ENCODE measurements at regions not wholly inside any gene's neighbourhood (a gene's known extent, or its start where the extent isn't known, plus 50 kb on each side); places are given as distances from the start of the nearest gene placed in this dataset.
A peak's percentile ranks its signal among the peaks of the same experiment; 100 is the strongest.

DNA sequence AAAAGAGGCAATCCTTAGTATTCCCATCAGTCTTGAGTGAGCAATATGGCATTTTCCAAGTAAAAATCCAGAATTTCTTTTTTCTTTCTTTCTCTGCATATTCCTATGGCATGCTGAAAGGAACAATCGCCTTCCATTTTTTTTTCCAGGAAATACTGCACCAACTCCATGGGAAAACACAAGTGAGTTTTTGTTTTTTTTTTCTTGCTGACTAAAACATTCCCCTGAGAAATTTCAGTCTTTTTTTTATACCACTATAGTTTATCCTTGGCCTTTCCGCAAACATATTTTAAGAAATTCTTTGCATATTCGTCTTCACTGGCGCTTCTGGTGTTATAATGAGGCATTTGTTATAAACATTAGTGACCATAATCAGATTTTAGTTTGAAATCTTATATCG lies 429.6 kb upstream of the MDFIC2 start:
- Mint-ChIP-seq H3K27me3 (ENCODE audit: low read depth) (no peaks in the 10 kb centered on the region), H3K4me1 (ENCODE audit: low read depth) (peaks cover 65% of the 10 kb centered on the region), H3K36me3 (ENCODE audit: low read depth) (no peaks in the 10 kb centered on the region), H3K27ac (ENCODE audit: unreplicated experiment) (peak overlapping the region; percentile 71), H3K9me3 (ENCODE audit: low read depth) (no peaks in the 10 kb centered on the region), H3K4me3 (ENCODE audit: unreplicated experiment) (no peak overlapping the region)
- no peak for DNase-seq (ENCODE audit: low spot score)
- TF ChIP-seq, protein P1, sequence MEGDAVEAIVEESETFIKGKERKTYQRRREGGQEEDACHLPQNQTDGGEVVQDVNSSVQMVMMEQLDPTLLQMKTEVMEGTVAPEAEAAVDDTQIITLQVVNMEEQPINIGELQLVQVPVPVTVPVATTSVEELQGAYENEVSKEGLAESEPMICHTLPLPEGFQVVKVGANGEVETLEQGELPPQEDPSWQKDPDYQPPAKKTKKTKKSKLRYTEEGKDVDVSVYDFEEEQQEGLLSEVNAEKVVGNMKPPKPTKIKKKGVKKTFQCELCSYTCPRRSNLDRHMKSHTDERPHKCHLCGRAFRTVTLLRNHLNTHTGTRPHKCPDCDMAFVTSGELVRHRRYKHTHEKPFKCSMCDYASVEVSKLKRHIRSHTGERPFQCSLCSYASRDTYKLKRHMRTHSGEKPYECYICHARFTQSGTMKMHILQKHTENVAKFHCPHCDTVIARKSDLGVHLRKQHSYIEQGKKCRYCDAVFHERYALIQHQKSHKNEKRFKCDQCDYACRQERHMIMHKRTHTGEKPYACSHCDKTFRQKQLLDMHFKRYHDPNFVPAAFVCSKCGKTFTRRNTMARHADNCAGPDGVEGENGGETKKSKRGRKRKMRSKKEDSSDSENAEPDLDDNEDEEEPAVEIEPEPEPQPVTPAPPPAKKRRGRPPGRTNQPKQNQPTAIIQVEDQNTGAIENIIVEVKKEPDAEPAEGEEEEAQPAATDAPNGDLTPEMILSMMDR (IDR thresholded peaks at IDR 0.05) = no peak

DNA sequence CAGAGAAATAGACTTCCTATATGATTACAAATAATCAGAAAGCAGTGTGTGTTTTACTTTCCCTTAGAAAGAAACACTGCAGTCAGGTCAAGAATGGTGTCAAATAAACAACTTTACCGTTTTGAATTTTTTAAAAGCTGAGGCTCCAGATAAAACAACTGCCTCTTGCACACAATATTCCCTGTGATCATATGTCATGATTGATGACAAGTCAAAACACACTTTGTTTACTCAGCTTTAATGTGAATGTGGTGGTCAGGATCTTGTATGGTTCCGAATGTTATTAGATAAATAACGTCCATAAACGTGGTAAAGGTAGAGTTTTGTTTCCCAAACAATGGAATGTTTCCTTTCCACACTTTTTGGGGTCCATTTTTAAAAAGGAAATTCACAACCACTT lies 428.4 kb upstream of the MDFIC2 start:
- Mint-ChIP-seq H3K27ac (ENCODE audit: unreplicated experiment) (peak overlapping the region; percentile 68), H3K4me1 (ENCODE audit: low read depth) (peaks cover 71% of the 10 kb centered on the region), H3K36me3 (ENCODE audit: low read depth) (no peaks in the 10 kb centered on the region), H3K9me3 (ENCODE audit: low read depth) (no peaks in the 10 kb centered on the region), H3K4me3 (ENCODE audit: unreplicated experiment) (no peak overlapping the region), H3K27me3 (ENCODE audit: low read depth) (no peaks in the 10 kb centered on the region)
- TF ChIP-seq, protein P1 (IDR thresholded peaks at IDR 0.05) = no peak
- DNase-seq (ENCODE audit: low spot score) = no peak

DNA sequence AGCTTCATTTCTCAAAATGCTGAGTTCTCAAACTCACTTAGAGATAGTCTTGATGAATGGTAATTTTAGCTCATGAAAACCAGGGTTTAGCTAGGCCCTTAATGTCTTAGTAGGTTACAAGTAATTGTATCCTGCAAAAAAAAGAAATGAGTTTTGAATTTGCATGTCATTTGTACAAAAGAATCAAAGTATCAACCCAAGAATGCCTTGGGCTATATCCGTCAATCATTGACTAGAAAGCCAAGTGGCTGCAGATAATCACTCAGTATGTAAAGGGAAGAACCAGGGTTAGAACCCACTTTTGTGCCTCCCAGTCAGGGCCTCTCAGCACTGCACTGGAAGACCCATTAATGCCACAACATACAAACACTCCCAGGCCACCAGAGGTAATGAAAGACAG lies 427.6 kb upstream of the MDFIC2 start:
- no peak overlapping the region for H3K27ac Mint-ChIP-seq (ENCODE audit: unreplicated experiment)
- H3K9me3 Mint-ChIP-seq (ENCODE audit: low read depth) = no peaks in the 10 kb centered on the region
- TF ChIP-seq, protein P1 (IDR thresholded peaks at IDR 0.05) = no peak
- no peaks in the 10 kb centered on the region for H3K27me3 Mint-ChIP-seq (ENCODE audit: low read depth)
- DNase-seq (ENCODE audit: low spot score) = no peak
- no peaks in the 10 kb centered on the region for H3K36me3 Mint-ChIP-seq (ENCODE audit: low read depth)
- peaks cover 71% of the 10 kb centered on the region for H3K4me1 Mint-ChIP-seq (ENCODE audit: low read depth)
- H3K4me3 Mint-ChIP-seq (ENCODE audit: unreplicated experiment) = no peak overlapping the region

DNA sequence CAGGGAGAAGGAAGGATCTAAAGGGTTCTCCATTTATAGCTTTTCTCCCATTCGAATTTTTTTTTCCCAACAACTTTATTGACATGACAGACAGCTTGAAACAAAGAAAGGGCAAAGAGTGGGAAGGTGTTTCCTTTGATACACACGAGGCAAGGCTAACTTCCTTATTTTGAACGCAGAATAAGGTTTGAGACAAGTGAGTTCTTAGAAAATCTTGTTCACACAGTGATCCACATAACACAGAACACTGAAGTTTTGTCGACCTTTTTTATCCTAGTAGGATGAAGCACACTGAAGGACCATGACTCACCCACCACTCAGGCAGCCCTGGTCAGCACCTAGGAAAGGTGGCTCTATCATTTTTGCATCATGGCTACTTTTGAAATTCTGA lies 425.8 kb upstream of the MDFIC2 start:
- no peak for DNase-seq (ENCODE audit: low spot score)
- Mint-ChIP-seq H3K36me3 (ENCODE audit: low read depth) (no peaks in the 10 kb centered on the region), H3K4me1 (ENCODE audit: low read depth) (peaks cover 54% of the 10 kb centered on the region), H3K27me3 (ENCODE audit: low read depth) (no peaks in the 10 kb centered on the region), H3K27ac (ENCODE audit: unreplicated experiment) (no peak overlapping the region), H3K4me3 (ENCODE audit: unreplicated experiment) (no peak overlapping the region), H3K9me3 (ENCODE audit: low read depth) (no peaks in the 10 kb centered on the region)
- TF ChIP-seq, protein P1 (IDR thresholded peaks at IDR 0.05) = no peak

DNA sequence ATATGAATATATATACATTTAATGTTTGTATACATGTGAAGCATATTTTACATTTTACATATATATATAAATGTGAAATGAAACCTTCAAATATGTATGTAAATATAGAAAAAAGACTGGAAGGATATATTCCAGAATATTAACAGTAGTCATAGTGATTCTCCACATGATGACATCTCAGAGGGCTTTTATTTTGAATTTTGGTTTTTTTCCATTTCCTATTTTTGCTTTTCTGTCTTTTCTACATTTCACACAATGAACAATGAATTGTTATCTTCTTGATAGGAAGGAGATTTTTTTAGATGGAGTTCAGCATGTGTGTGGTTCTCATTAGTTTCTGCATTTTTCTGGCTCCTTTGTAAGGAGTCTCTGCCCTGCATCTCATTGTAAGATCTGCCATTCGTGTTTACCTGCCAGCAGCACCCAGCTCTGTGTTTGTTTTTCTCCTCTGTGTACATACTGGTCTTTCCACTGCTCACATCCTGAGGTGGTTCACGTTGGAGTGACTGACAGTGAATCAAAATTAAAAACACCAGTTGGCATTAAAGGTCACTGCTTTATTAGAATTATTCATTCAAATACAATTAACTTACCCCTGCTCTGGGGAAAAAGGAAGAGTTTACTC lies 425.3 kb upstream of the MDFIC2 start:
- TF ChIP-seq, protein P1 (IDR thresholded peaks at IDR 0.05) = no peak
- DNase-seq (ENCODE audit: low spot score) = no peak
- peak overlapping the region; percentile 55 for H3K27ac Mint-ChIP-seq (ENCODE audit: unreplicated experiment)
- H3K4me1 Mint-ChIP-seq (ENCODE audit: low read depth) = peaks cover 49% of the 10 kb centered on the region
- no peaks in the 10 kb centered on the region for H3K27me3 Mint-ChIP-seq (ENCODE audit: low read depth)
- no peak overlapping the region for H3K4me3 Mint-ChIP-seq (ENCODE audit: unreplicated experiment)
- H3K36me3 Mint-ChIP-seq (ENCODE audit: low read depth) = no peaks in the 10 kb centered on the region
- H3K9me3 Mint-ChIP-seq (ENCODE audit: low read depth) = no peaks in the 10 kb centered on the region
